IMR-90 (cell line): ENCODE measurements at regions not wholly inside any gene's neighbourhood (a gene's known extent, or its start where the extent isn't known, plus 50 kb on each side); places are given as distances from the start of the nearest gene placed in this dataset.

Experiments used
- ATAC-seq: fragments of 200-7000 bp; cut with Tn5 transposase; 2 replicates; pipeline ENCODE4 v1.9.1; 2020; ENCODE audit warnings: low read depth, mild to moderate bottlenecking, moderate library complexity
- BruUV-seq: library from RNA; stranded (reverse); fragments of 400-500 nt; replicated peaks from 2 replicates; lab custom pipeline; 2021; lab: Mats Ljungman, UMichigan
- CTCF ChIA-PET: fragments of 300-600 bp; formaldehyde crosslinking; extraction: SDS; loops from one replicate; lab custom pipeline; 2021; ENCODE audit warnings: antibody characterized with exemption; lab: Yijun Ruan, JAX
- POLR2A ChIA-PET: fragments of 300-600 bp; sonication (Branson Sonifier 250); formaldehyde crosslinking; loops from one replicate; lab custom pipeline; 2022; ENCODE audit warnings: antibody characterized with exemption; ENCODE audit not compliant: unreplicated experiment; lab: Charles Lee
- DNase-seq: peaks from one replicate; pipeline ENCODE4 v3.0.0; 2013
- H2AFZ ChIP-seq: replicated peaks from 2 replicates; pipeline ENCODE3; 2013; ENCODE audit warnings: low read length, mild to moderate bottlenecking; ENCODE audit not compliant: poor library complexity
- H2AK5ac ChIP-seq: 2 replicates; pipeline ENCODE4 v1.6.1; 2013; ENCODE audit warnings: low read depth, low read length, inconsistent platforms
- H2AK9ac ChIP-seq: replicated peaks from 2 replicates; pipeline ENCODE3; 2013; ENCODE audit warnings: mild to moderate bottlenecking, low read depth, low read length, moderate library complexity; ENCODE audit not compliant: poor library complexity
- H2BK120ac ChIP-seq: 2 replicates; pipeline ENCODE4 v1.6.1; 2013; ENCODE audit warnings: low read depth, low read length, inconsistent platforms
- H2BK15ac ChIP-seq: 3 replicates; pipeline ENCODE4 v1.6.1; 2013; ENCODE audit warnings: low read depth, low read length, inconsistent platforms
- H2BK20ac ChIP-seq: 2 replicates; pipeline ENCODE4 v1.6.1; 2013; ENCODE audit warnings: low read depth, mild to moderate bottlenecking, inconsistent platforms, low read length, moderate library complexity
- H2BK5ac ChIP-seq: 2 replicates; pipeline ENCODE4 v1.6.1; 2013; ENCODE audit warnings: mild to moderate bottlenecking, low read depth, low read length, inconsistent platforms; ENCODE audit not compliant: poor library complexity, severe bottlenecking
- H3K14ac ChIP-seq: replicated peaks from 2 replicates; pipeline ENCODE4 v1.6.1; 2013; ENCODE audit warnings: low read depth, low read length, inconsistent platforms
- H3K18ac ChIP-seq: 2 replicates; pipeline ENCODE4 v1.6.1; 2013; ENCODE audit warnings: low read depth, low read length, control low read depth
- H3K23ac ChIP-seq: 2 replicates; pipeline ENCODE4 v1.6.1; 2013; ENCODE audit warnings: low read depth, low read length, inconsistent platforms
- H3K27ac ChIP-seq: 2 replicates; pipeline ENCODE4 v1.5.1; 2013; ENCODE audit warnings: mild to moderate bottlenecking, control low read depth, low read length; ENCODE audit not compliant: insufficient read depth
- H3K27me3 ChIP-seq: 2 replicates; pipeline ENCODE4 v1.6.1; 2013; ENCODE audit warnings: low read length; ENCODE audit not compliant: control insufficient read depth, insufficient read depth
- H3K36me3 ChIP-seq: 2 replicates; pipeline ENCODE4 v1.6.1; 2013; ENCODE audit warnings: low read length, mixed read lengths; ENCODE audit not compliant: control insufficient read depth, insufficient read depth
- H3K4ac ChIP-seq: 2 replicates; pipeline ENCODE4 v1.6.1; 2013; ENCODE audit warnings: low read depth, low read length, inconsistent platforms
- H3K4me1 ChIP-seq: 2 replicates; pipeline ENCODE4 v1.6.1; 2013; ENCODE audit warnings: low read length, mixed read lengths; ENCODE audit not compliant: control insufficient read depth, insufficient read depth
- H3K4me2 ChIP-seq: 2 replicates; pipeline ENCODE4 v1.6.1; 2013; ENCODE audit warnings: low read depth, mild to moderate bottlenecking, control low read depth, low read length, moderate library complexity
- H3K4me3 ChIP-seq: 2 replicates; pipeline ENCODE4 v1.5.1; 2013; ENCODE audit warnings: low read depth, mild to moderate bottlenecking, control low read depth, low read length, moderate library complexity; ENCODE audit not compliant: insufficient read depth
- H3K56ac ChIP-seq: 2 replicates; pipeline ENCODE4 v1.6.1; 2013; ENCODE audit warnings: low read length, inconsistent platforms; ENCODE audit not compliant: insufficient read depth; ENCODE audit errors: extremely low read depth
- H3K79me1 ChIP-seq, 2 experiments: 2 replicates each; pipeline ENCODE4 v1.6.1; 2013; ENCODE audit warnings: low read length in 2 of 2, inconsistent platforms in 1 of 2, low read depth in 1 of 2
- H3K9ac ChIP-seq: 2 replicates; pipeline ENCODE4 v1.6.1; 2013; ENCODE audit warnings: low read depth, low read length, control low read depth
- H3K9me1 ChIP-seq: 2 replicates; pipeline ENCODE4 v1.6.1; 2013; ENCODE audit warnings: low read length, inconsistent platforms; ENCODE audit not compliant: insufficient read depth
- H3K9me3 ChIP-seq: 2 replicates; pipeline ENCODE4 v1.6.1; 2013; ENCODE audit warnings: low read length; ENCODE audit not compliant: control insufficient read depth, insufficient read depth
- H4K20me1 ChIP-seq: 2 replicates; pipeline ENCODE4 v1.6.1; 2013; ENCODE audit warnings: low read length, inconsistent platforms; ENCODE audit not compliant: insufficient read depth
- H4K5ac ChIP-seq: 2 replicates; pipeline ENCODE4 v1.6.1; 2013; ENCODE audit warnings: mild to moderate bottlenecking, low read depth, low read length, control low read depth
- H4K8ac ChIP-seq, 2 experiments: 2 replicates each; pipeline ENCODE4 v1.6.1; 2013; ENCODE audit warnings: low read depth in 2 of 2, low read length in 2 of 2, control low read depth in 1 of 2, inconsistent platforms in 1 of 2
- H4K91ac ChIP-seq: 2 replicates; pipeline ENCODE4 v1.6.1; 2013; ENCODE audit warnings: low read depth, low read length, inconsistent platforms; ENCODE audit not compliant: insufficient read depth
- BHLHE40 ChIP-seq: fragments of 150-350 bp; IDR thresholded peaks from 2 replicates; pipeline ENCODE4 v1.6.1; 2016; ENCODE audit warnings: mild to moderate bottlenecking, low read depth, low read length
- CEBPB ChIP-seq: IDR thresholded peaks from 2 replicates; pipeline ENCODE4 v1.6.1; 2012; ENCODE audit warnings: low read depth, low read length, improper control_type of control experiment
- CHD1 ChIP-seq: IDR thresholded peaks from 2 replicates; pipeline ENCODE4 v1.6.1; 2012; ENCODE audit warnings: low read depth, low read length, improper control_type of control experiment
- FOS ChIP-seq: fragments of 150-350 bp; IDR thresholded peaks from 2 replicates; pipeline ENCODE4 v1.6.1; 2016; ENCODE audit warnings: low read depth, low read length
- MAFK ChIP-seq: IDR thresholded peaks from 2 replicates; pipeline ENCODE4 v1.6.1; 2012; ENCODE audit warnings: low read depth, low read length, improper control_type of control experiment
- MXI1 ChIP-seq: IDR thresholded peaks from 2 replicates; pipeline ENCODE4 v1.6.1; 2012; ENCODE audit warnings: low read depth, mild to moderate bottlenecking, low read length, moderate library complexity, borderline replicate concordance
- NFE2L2 ChIP-seq: fragments of 150-350 bp; IDR thresholded peaks from 2 replicates; pipeline ENCODE4 v1.6.1; 2016; ENCODE audit warnings: low read depth, mild to moderate bottlenecking, low read length
- POLR2A ChIP-seq: IDR thresholded peaks from 2 replicates; pipeline ENCODE4 v1.6.1; 2012; ENCODE audit warnings: mild to moderate bottlenecking, low read depth, low read length
- RAD21 ChIP-seq: IDR thresholded peaks from 2 replicates; pipeline ENCODE4 v1.6.1; 2012; ENCODE audit warnings: low read length, improper control_type of control experiment
- RFX5 ChIP-seq: IDR thresholded peaks from 2 replicates; pipeline ENCODE4 v1.8.0; 2012; ENCODE audit warnings: low read depth, mild to moderate bottlenecking, low read length, moderate library complexity
- SMC3 ChIP-seq: fragments of 150-350 bp; IDR thresholded peaks from 2 replicates; pipeline ENCODE4 v1.6.1; 2016; ENCODE audit warnings: low read depth, mild to moderate bottlenecking, antibody characterized with exemption, low read length, moderate library complexity
- WGBS, 2 experiments: methylation state at CpG; one replicate each; pipeline versions ENCODE4 v1.1.5 to v1.1.7; 2013; ENCODE audit warnings: missing lambda C conversion rate in 2 of 2; ENCODE audit not compliant: insufficient read length in 1 of 2; ENCODE audit errors: extremely low coverage in 2 of 2; 5-methylcytosine and 5-hydroxymethylcytosine counted together
- dilution Hi-C: fragments of 300-500 bp; cut with HindIII; formaldehyde crosslinking; loops from one replicate; pipeline ENCODE4 v1.14.3; 2018; ENCODE audit warnings: low sequenced_read_pairs; ENCODE audit not compliant: unreplicated experiment
- in situ Hi-C: fragments of 300-500 bp; cut with MboI; formaldehyde crosslinking; loops from 3 replicates; pipeline ENCODE4 v1.14.3; 2019; ENCODE audit warnings: low sequenced_read_pairs, inconsistent platforms, mixed read lengths
- intact Hi-C: fragments of 100-400 bp; cut with micrococcal nuclease; formaldehyde crosslinking; loops from 2 replicates; pipeline ENCODE4 v1.10.0; 2022
- TF ChIP-seq, protein P1 (sequence below): fragments of 150-350 bp; IDR thresholded peaks from 2 replicates; pipeline ENCODE4 v1.6.1; 2016; ENCODE audit warnings: low read depth, mild to moderate bottlenecking, low read length, moderate library complexity, borderline replicate concordance
- TF ChIP-seq, protein P2 (sequence below): conservative IDR thresholded peaks from 2 replicates; pipeline ENCODE4 v1.5.1; 2012; ENCODE audit warnings: mild to moderate bottlenecking, low read depth, low read length, improper control_type of control experiment

DNA sequence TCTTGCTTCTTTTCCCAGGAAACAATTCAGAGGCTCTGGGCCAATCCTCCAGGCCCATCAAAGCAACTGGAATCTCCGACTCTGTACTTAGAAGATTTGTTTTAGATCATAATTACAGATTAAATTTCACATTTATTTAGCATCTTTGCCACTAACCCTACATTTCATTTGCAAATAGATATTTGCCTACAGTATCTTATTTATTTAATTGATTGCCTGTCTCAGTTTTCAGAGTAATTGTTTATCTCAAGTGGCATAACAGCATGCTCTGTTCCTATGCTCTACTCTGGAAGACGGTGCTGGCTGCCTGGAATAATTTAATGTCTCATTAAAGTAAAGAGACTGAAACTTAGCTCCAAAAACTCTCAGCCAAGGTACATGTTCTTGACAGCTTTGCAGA is 213.4 kb downstream of the HNMT start:
- no peak for ATAC-seq
- no peak overlapping the region for H2BK15ac ChIP-seq
- TF ChIP-seq MAFK (no peak), SMC3 (no peak), CHD1 (no peak), CEBPB (no peak), RAD21 (no peak), FOS (no peak), RFX5 (no peak), NFE2L2 (no peak), MXI1 (no peak), BHLHE40 (no peak), POLR2A (no peak)
- TF ChIP-seq, protein P1, sequence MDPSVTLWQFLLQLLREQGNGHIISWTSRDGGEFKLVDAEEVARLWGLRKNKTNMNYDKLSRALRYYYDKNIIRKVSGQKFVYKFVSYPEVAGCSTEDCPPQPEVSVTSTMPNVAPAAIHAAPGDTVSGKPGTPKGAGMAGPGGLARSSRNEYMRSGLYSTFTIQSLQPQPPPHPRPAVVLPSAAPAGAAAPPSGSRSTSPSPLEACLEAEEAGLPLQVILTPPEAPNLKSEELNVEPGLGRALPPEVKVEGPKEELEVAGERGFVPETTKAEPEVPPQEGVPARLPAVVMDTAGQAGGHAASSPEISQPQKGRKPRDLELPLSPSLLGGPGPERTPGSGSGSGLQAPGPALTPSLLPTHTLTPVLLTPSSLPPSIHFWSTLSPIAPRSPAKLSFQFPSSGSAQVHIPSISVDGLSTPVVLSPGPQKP, result no peak
- TF ChIP-seq, protein P2, sequence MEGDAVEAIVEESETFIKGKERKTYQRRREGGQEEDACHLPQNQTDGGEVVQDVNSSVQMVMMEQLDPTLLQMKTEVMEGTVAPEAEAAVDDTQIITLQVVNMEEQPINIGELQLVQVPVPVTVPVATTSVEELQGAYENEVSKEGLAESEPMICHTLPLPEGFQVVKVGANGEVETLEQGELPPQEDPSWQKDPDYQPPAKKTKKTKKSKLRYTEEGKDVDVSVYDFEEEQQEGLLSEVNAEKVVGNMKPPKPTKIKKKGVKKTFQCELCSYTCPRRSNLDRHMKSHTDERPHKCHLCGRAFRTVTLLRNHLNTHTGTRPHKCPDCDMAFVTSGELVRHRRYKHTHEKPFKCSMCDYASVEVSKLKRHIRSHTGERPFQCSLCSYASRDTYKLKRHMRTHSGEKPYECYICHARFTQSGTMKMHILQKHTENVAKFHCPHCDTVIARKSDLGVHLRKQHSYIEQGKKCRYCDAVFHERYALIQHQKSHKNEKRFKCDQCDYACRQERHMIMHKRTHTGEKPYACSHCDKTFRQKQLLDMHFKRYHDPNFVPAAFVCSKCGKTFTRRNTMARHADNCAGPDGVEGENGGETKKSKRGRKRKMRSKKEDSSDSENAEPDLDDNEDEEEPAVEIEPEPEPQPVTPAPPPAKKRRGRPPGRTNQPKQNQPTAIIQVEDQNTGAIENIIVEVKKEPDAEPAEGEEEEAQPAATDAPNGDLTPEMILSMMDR, result no peak
- H3K27me3 ChIP-seq, result no peaks in the 10 kb centered on the region
- no peak for DNase-seq
- no peaks in the 10 kb centered on the region for H3K9me3 ChIP-seq
- H3K4ac ChIP-seq, result no peak overlapping the region
- no peak overlapping the region for H2BK5ac ChIP-seq
- H3K14ac ChIP-seq, result no peak overlapping the region
- no peak overlapping the region for H3K4me2 ChIP-seq
- no peak overlapping the region for H4K91ac ChIP-seq
- no peak overlapping the region for H3K9ac ChIP-seq
- dilution Hi-C loops, result no loop called here
- no peak overlapping the region for H3K18ac ChIP-seq
- H2BK120ac ChIP-seq, result no peak overlapping the region
- H3K27ac ChIP-seq, result no peak overlapping the region
- in situ Hi-C loops, result no loop called here
- H2AFZ ChIP-seq, result no peak overlapping the region
- no peak overlapping the region for H3K4me3 ChIP-seq
- ChIA-PET CTCF (no interaction called here), POLR2A (no interaction called here)
- no peaks in the 10 kb centered on the region for H4K20me1 ChIP-seq
- no peaks in the 10 kb centered on the region for H3K79me1 ChIP-seq
- BruUV-seq, result no TSS peak
- no CpG with 5 or more reads among the region's 2 CpGs for WGBS, 2 experiments
- no peaks in the 10 kb centered on the region for H3K9me1 ChIP-seq
- H3K56ac ChIP-seq, result no peak overlapping the region
- H2AK9ac ChIP-seq, result no peak overlapping the region
- H3K23ac ChIP-seq, result no peak overlapping the region
- no peak overlapping the region for H2AK5ac ChIP-seq
- H4K5ac ChIP-seq, result no peak overlapping the region
- H3K36me3 ChIP-seq, result no peaks in the 10 kb centered on the region
- intact Hi-C loops, result no loop called here
- H3K4me1 ChIP-seq, result no peaks in the 10 kb centered on the region
- H4K8ac ChIP-seq, result no peak overlapping the region
- no peak overlapping the region for H2BK20ac ChIP-seq
